Keratinocyte (primary cell): ENCODE measurements at regions not wholly inside any gene's neighbourhood (a gene's known extent, or its start where the extent isn't known, plus 50 kb on each side); places are given as distances from the start of the nearest gene placed in this dataset.

ENCODE experiments used
- DNase-seq: peaks from one replicate; pipeline ENCODE4 v3.0.0-alpha.2; 2011; ENCODE audit warnings: low read depth, missing footprints, low spot score
- FAIRE-seq: peaks from 2 replicates; lab custom pipeline; 2011; peaks lifted over from hg19 to GRCh38; lab: Jason Lieb, UNC
- H2AFZ ChIP-seq: 2 replicates; pipeline ENCODE4 v1.6.0; 2012; ENCODE audit warnings: low read length, control low read depth, inconsistent platforms; ENCODE audit not compliant: control insufficient read depth
- H3K27ac ChIP-seq: 2 replicates; pipeline ENCODE4 v1.5.1; 2011; ENCODE audit warnings: low read length; ENCODE audit not compliant: control insufficient read depth, insufficient read depth
- H3K27me3 ChIP-seq: 3 replicates; pipeline ENCODE4 v1.6.0; 2011; ENCODE audit warnings: low read length; ENCODE audit not compliant: control insufficient read depth, insufficient read depth; ENCODE audit errors: extremely low read depth
- H3K36me3 ChIP-seq, 2 experiments: 2 replicates in 1 of 2; 3 replicates in 1 of 2; pipeline ENCODE4 v1.5.1; 2011; ENCODE audit warnings: low read length in 2 of 2, mild to moderate bottlenecking in 1 of 2; ENCODE audit not compliant: control insufficient read depth in 2 of 2, insufficient read depth in 2 of 2; ENCODE audit errors: extremely low read depth in 1 of 2
- H3K4me1 ChIP-seq: 3 replicates; pipeline ENCODE4 v1.5.1; 2011; ENCODE audit warnings: low read length; ENCODE audit not compliant: control insufficient read depth, insufficient read depth; ENCODE audit errors: extremely low read depth
- H3K4me2 ChIP-seq: 3 replicates; pipeline ENCODE4 v1.6.0; 2011; ENCODE audit warnings: low read depth, low read length; ENCODE audit not compliant: control insufficient read depth, insufficient read depth; ENCODE audit errors: extremely low read depth
- H3K4me3 ChIP-seq, 3 experiments: fragments of 200-600 bp in 1 of 3; sonication (generic) in 1 of 3; 2 replicates in 2 of 3; 3 replicates in 1 of 3; pipeline ENCODE4 v1.5.1; 2011 to 2016; ENCODE audit warnings: low read length in 3 of 3, mild to moderate bottlenecking in 3 of 3, control low read depth in 2 of 3, inconsistent platforms in 1 of 3, low read depth in 1 of 3, mixed read lengths in 1 of 3, mixed run types in 1 of 3, moderate library complexity in 1 of 3; ENCODE audit not compliant: control insufficient read depth in 2 of 3, insufficient read depth in 2 of 3; ENCODE audit errors: extremely low read depth in 1 of 3
- H3K79me2 ChIP-seq: 2 replicates; pipeline ENCODE4 v1.6.0; 2012; ENCODE audit warnings: low read length; ENCODE audit not compliant: control insufficient read depth, insufficient read depth
- H3K9ac ChIP-seq: 3 replicates; pipeline ENCODE4 v1.6.0; 2011; ENCODE audit warnings: low read length; ENCODE audit not compliant: control insufficient read depth, insufficient read depth; ENCODE audit errors: extremely low read depth
- H3K9me1 ChIP-seq: 3 replicates; pipeline ENCODE4 v1.6.0; 2011; ENCODE audit warnings: low read length; ENCODE audit not compliant: control insufficient read depth, insufficient read depth; ENCODE audit errors: extremely low read depth
- H3K9me3 ChIP-seq: 2 replicates; pipeline ENCODE4 v1.5.1; 2012; ENCODE audit warnings: low read depth, low read length; ENCODE audit not compliant: control insufficient read depth
- H4K20me1 ChIP-seq: 3 replicates; pipeline ENCODE4 v1.6.0; 2011; ENCODE audit warnings: low read length; ENCODE audit not compliant: control insufficient read depth, insufficient read depth; ENCODE audit errors: extremely low read depth
- EZH2 ChIP-seq: IDR thresholded peaks from one replicate; pipeline ENCODE4 v1.6.1; 2012; ENCODE audit warnings: inconsistent platforms, mild to moderate bottlenecking, low read length, moderate library complexity
- dilution Hi-C: fragments of 300-500 bp; cut with MboI; formaldehyde crosslinking; loops from one replicate; pipeline ENCODE4 v1.7.0; 2020; ENCODE audit warnings: low sequenced_read_pairs; ENCODE audit not compliant: extremely low pct_ligation_motif_present
- TF ChIP-seq, protein P1 (sequence below), 3 experiments: IDR thresholded peaks in 1 of 3; conservative IDR thresholded peaks in 1 of 3; optimal IDR thresholded peaks in 1 of 3; 2 replicates in 2 of 3; 3 replicates in 1 of 3; pipeline versions ENCODE3 to v1.5.1; 2011; ENCODE audit warnings: low read length in 3 of 3, mild to moderate bottlenecking in 3 of 3, moderate library complexity in 2 of 3, control low read depth in 1 of 3, inconsistent platforms in 1 of 3; ENCODE audit not compliant: insufficient read depth in 2 of 3; ENCODE audit errors: extremely low read depth in 1 of 3

DNA sequence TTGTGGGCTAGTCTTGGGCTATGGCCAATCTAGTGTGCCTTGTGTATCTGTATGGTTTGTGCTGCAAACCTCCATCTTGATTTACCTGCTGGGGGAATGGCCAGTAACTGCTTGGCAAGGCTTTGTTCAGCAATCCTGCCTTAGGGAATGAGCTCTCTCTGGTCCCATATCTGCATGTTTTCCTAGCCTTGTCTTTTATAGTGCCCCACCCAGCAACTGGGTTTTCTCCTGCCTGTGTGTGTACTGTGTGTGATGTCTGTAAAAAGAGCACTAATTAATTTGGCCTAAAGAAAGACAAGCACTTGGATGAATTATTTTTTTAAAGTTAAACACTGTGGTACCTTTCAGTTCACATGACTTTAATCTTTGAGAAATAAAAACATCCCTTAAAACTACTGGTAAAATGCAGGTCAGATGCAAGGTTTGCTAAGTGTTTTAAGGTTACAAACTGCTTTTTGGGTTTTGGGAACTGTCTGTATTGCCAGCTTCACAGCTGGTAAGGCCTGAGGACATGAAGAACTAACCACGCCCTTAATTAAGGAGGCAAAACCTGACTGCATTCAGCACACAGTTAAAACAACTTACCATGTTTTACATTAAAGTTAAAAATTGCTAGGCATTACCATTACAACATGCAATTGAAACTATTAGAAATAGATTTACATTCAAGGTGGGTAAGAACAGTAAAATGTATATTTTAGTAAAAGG, 1169.2 kb downstream of the OTOL1 start:
- dilution Hi-C loops = no loop called here
- no peak overlapping the region for H3K27ac ChIP-seq
- no peak overlapping the region for H3K4me3 ChIP-seq
- DNase-seq (no peak), FAIRE-seq (no peak)
- no peaks in the 10 kb centered on the region for H3K36me3 ChIP-seq
- H4K20me1 ChIP-seq = no peaks in the 10 kb centered on the region
- H3K27me3 ChIP-seq = no peaks in the 10 kb centered on the region
- TF ChIP-seq, protein P1, sequence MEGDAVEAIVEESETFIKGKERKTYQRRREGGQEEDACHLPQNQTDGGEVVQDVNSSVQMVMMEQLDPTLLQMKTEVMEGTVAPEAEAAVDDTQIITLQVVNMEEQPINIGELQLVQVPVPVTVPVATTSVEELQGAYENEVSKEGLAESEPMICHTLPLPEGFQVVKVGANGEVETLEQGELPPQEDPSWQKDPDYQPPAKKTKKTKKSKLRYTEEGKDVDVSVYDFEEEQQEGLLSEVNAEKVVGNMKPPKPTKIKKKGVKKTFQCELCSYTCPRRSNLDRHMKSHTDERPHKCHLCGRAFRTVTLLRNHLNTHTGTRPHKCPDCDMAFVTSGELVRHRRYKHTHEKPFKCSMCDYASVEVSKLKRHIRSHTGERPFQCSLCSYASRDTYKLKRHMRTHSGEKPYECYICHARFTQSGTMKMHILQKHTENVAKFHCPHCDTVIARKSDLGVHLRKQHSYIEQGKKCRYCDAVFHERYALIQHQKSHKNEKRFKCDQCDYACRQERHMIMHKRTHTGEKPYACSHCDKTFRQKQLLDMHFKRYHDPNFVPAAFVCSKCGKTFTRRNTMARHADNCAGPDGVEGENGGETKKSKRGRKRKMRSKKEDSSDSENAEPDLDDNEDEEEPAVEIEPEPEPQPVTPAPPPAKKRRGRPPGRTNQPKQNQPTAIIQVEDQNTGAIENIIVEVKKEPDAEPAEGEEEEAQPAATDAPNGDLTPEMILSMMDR (optimal IDR thresholded peaks at IDR 0.05 in 1 of 3, IDR thresholded peaks at IDR 0.05 in 1 of 3, conservative IDR thresholded peaks at IDR 0.05 in 1 of 3; ENCODE audit: extremely low read depth in 1 of 3, insufficient read depth in 2 of 3, low read length in 3 of 3) = no peak
- TF ChIP-seq EZH2 = no peak
- no peak overlapping the region for H3K9ac ChIP-seq
- no peak overlapping the region for H2AFZ ChIP-seq
- no peaks in the 10 kb centered on the region for H3K79me2 ChIP-seq
- no peaks in the 10 kb centered on the region for H3K9me1 ChIP-seq
- no peaks in the 10 kb centered on the region for H3K9me3 ChIP-seq
- H3K4me2 ChIP-seq = no peak overlapping the region
- no peaks in the 10 kb centered on the region for H3K4me1 ChIP-seq

DNA sequence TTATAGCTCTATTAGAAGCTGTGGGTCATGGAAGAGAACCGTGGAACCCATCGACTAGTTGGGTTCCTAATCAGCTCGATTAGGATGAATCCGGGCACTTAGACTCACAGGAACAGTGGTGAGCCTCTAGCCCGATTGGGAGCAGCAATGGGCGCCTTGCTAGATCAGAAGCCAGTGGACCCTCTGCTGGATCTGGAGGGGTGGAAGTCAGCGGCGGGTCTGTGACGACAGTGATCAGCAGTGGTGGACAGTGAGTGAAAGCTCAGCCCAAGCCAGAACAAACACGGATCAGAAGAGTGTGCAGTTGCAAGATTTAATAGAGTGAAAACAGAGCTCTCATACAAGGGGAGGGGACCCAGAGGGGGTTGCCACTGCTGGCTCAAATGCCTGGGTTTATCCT, 1170.2 kb downstream of the OTOL1 start:
- dilution Hi-C loops = no loop called here
- Histone ChIP-seq H3K79me2 (no peaks in the 10 kb centered on the region), H3K9ac (no peak overlapping the region), H3K36me3 (no peaks in the 10 kb centered on the region), H3K27ac (no peak overlapping the region), H3K4me2 (no peak overlapping the region), H2AFZ (no peak overlapping the region), H3K9me3 (no peaks in the 10 kb centered on the region), H3K27me3 (no peaks in the 10 kb centered on the region), H4K20me1 (no peaks in the 10 kb centered on the region), H3K4me3 (no peak overlapping the region), H3K9me1 (no peaks in the 10 kb centered on the region), H3K4me1 (no peaks in the 10 kb centered on the region)
- FAIRE-seq (no peak), DNase-seq (no peak)
- no peak for TF ChIP-seq EZH2
- TF ChIP-seq, protein P1 (optimal IDR thresholded peaks at IDR 0.05 in 1 of 3, IDR thresholded peaks at IDR 0.05 in 1 of 3, conservative IDR thresholded peaks at IDR 0.05 in 1 of 3; ENCODE audit: extremely low read depth in 1 of 3, insufficient read depth in 2 of 3, low read length in 3 of 3) = no peak
